Spleen (tissue), 7 donors: ENCODE measurements at regions not wholly inside any gene's neighbourhood (a gene's known extent, or its start where the extent isn't known, plus 50 kb on each side); places are given as distances from the start of the nearest gene placed in this dataset.

Source experiments
- POLR2A ChIP-seq, 3 donors: fragments of 450-650 bp; IDR thresholded peaks; one replicate each; pipeline ENCODE4 v1.5.1; 2017; ENCODE audit warnings: antibody characterized with exemption in 3 of 3, mild to moderate bottlenecking in 1 of 3
- POLR2AphosphoS5 ChIP-seq, 3 donors: sonication (generic); formaldehyde crosslinking; IDR thresholded peaks; one replicate each; pipeline ENCODE4 v1.5.1; 2017; ENCODE audit warnings: antibody characterized with exemption in 3 of 3
- TF ChIP-seq, protein P1 (sequence below), 11 experiments: fragments of 200-600 bp in 7 of 11; fragments of 450-650 bp in 4 of 11; sonication (generic) in 4 of 11; IDR thresholded peaks in 8 of 11; conservative IDR thresholded peaks in 3 of 11; 1 replicate in 7 of 11; 2 replicates in 4 of 11; pipeline versions ENCODE4 v1.4.0 to v1.8.0; 2016 to 2021; ENCODE audit warnings: antibody characterized with exemption in 11 of 11, inconsistent platforms in 4 of 11, mild to moderate bottlenecking in 1 of 11
- donor health status: DM: no; HTN: no; CAD: no; lungs with moderate emphysema.
- donor health status: DM: no; HTN: no; CAD: no.
- donor health status: DM: no; HTN: no; CAD: no.

GRCh38 chrX:69067841-69068240 lies 97.4 kb downstream of the PJA1 start:
- TF ChIP-seq POLR2A (IDR thresholded peaks at IDR 0.05), result no peak
- no peak for TF ChIP-seq POLR2AphosphoS5 (IDR thresholded peaks at IDR 0.05)
- TF ChIP-seq, protein P1, sequence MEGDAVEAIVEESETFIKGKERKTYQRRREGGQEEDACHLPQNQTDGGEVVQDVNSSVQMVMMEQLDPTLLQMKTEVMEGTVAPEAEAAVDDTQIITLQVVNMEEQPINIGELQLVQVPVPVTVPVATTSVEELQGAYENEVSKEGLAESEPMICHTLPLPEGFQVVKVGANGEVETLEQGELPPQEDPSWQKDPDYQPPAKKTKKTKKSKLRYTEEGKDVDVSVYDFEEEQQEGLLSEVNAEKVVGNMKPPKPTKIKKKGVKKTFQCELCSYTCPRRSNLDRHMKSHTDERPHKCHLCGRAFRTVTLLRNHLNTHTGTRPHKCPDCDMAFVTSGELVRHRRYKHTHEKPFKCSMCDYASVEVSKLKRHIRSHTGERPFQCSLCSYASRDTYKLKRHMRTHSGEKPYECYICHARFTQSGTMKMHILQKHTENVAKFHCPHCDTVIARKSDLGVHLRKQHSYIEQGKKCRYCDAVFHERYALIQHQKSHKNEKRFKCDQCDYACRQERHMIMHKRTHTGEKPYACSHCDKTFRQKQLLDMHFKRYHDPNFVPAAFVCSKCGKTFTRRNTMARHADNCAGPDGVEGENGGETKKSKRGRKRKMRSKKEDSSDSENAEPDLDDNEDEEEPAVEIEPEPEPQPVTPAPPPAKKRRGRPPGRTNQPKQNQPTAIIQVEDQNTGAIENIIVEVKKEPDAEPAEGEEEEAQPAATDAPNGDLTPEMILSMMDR (IDR thresholded peaks at IDR 0.05 in 8 of 11, conservative IDR thresholded peaks at IDR 0.05 in 3 of 11), result no peak
